ENCODE measurements at regions not wholly inside any gene's neighbourhood (a gene's known extent, or its start where the extent isn't known, plus 50 kb on each side); places are given as distances from the start of the nearest gene placed in this dataset.

GRCh38 chr20:7829776-7830175, 110.5 kb downstream of the HAO1 start:
- Histone ChIP-seq H3K36me3 (no peaks in the 10 kb centered on the region), H3K4me1 (no peaks in the 10 kb centered on the region), H3K27ac (no peak overlapping the region), H3K27me3 (no peaks in the 10 kb centered on the region), H3K9me3 (no peaks in the 10 kb centered on the region), H3K4me3 (no peak overlapping the region)
- TF ChIP-seq CTCF (IDR thresholded peaks at IDR 0.05 in 4 of 5, conservative IDR thresholded peaks at IDR 0.05 in 1 of 5) = no peak
- TF ChIP-seq POLR2A (IDR thresholded peaks at IDR 0.05) = no peak
- in situ Hi-C loops (cut with MboI; ENCODE audit: low sequenced_read_pairs in 4 of 4) (no loop called here), intact Hi-C loops (cut with DNase I; ENCODE audit: low total_unique reads) (no loop called here)
- ATAC-seq = no peak
- DNase-seq = no peak

Small RNA genes lying in the stretch of these regions (microRNA-seq; reads per million reads assigned to microRNA genes)
- gene MIR8062 (ENCODE audit: borderline replicate concordance in 2 of 2) = 0 to 1.2 reads per million in 2 donors
